A673 (cell line): ENCODE measurements at regions not wholly inside any gene's neighbourhood (a gene's known extent, or its start where the extent isn't known, plus 50 kb on each side); places are given as distances from the start of the nearest gene placed in this dataset.

Experiments
- BruUV-seq: library from RNA; stranded (reverse); fragments of 400-500 nt; replicated peaks from 2 replicates; lab custom pipeline; 2021; lab: Mats Ljungman, UMichigan
- CTCF ChIA-PET: fragments of 300-600 bp; sonication (Branson Sonifier 250); formaldehyde crosslinking; loops from one replicate; lab custom pipeline; 2022; ENCODE audit warnings: antibody characterized with exemption; lab: Charles Lee
- POLR2A ChIA-PET: fragments of 300-600 bp; sonication (Branson Sonifier 250); formaldehyde crosslinking; loops from one replicate; lab custom pipeline; 2022; ENCODE audit warnings: antibody characterized with exemption; ENCODE audit not compliant: low non-redundant PET; lab: Charles Lee
- DNase-seq: peaks from one replicate; pipeline ENCODE4 v3.0.0-alpha.2; 2015; ENCODE audit warnings: low spot score
- H3K27ac ChIP-seq: fragments of 200-600 bp; sonication (generic); 2 replicates; pipeline ENCODE4 v1.5.1; 2016; ENCODE audit warnings: mixed run types, low read depth, mild to moderate bottlenecking, mixed read lengths, antibody characterized with exemption, low read length; ENCODE audit not compliant: poor library complexity, severe bottlenecking
- H3K27me3 ChIP-seq: fragments of 200-600 bp; sonication (generic); replicated peaks from 2 replicates; pipeline ENCODE4 v1.6.1; 2017; ENCODE audit warnings: mixed run types, low read depth, mild to moderate bottlenecking, mixed read lengths, antibody characterized with exemption, low read length; ENCODE audit not compliant: insufficient read depth, poor library complexity
- H3K36me3 ChIP-seq: fragments of 200-600 bp; sonication (generic); 2 replicates; pipeline ENCODE4 v1.6.1; 2016; ENCODE audit warnings: mixed run types, mild to moderate bottlenecking, mixed read lengths, antibody characterized with exemption, low read length; ENCODE audit not compliant: insufficient read depth, poor library complexity, severe bottlenecking
- H3K4me1 ChIP-seq: fragments of 200-600 bp; sonication (generic); 2 replicates; pipeline ENCODE4 v1.6.1; 2017; ENCODE audit warnings: mixed run types, mild to moderate bottlenecking, mixed read lengths, antibody characterized with exemption, low read length; ENCODE audit not compliant: insufficient read depth, poor library complexity, severe bottlenecking
- H3K4me3 ChIP-seq: fragments of 200-600 bp; sonication (generic); 2 replicates; pipeline ENCODE4 v1.5.1; 2016; ENCODE audit warnings: low read depth, mixed run types, mild to moderate bottlenecking, mixed read lengths, low read length; ENCODE audit not compliant: poor library complexity, severe bottlenecking
- H3K9me3 ChIP-seq: fragments of 200-600 bp; sonication (generic); 2 replicates; pipeline ENCODE4 v1.6.1; 2016; ENCODE audit warnings: mixed run types, low read depth, mild to moderate bottlenecking, mixed read lengths, antibody characterized with exemption, low read length; ENCODE audit not compliant: poor library complexity, severe bottlenecking
- CTCF ChIP-seq: fragments of 300-800, 200-600 bp; sonication (generic); conservative IDR thresholded peaks from 2 replicates; pipeline ENCODE4 v1.5.1; 2017; ENCODE audit warnings: low read depth, mild to moderate bottlenecking, antibody characterized with exemption, low read length, moderate library complexity, mixed read lengths
- EZH2 ChIP-seq: fragments of 200-600 bp; sonication (generic); IDR thresholded peaks from 2 replicates; pipeline ENCODE4 v1.6.1; 2017; ENCODE audit warnings: borderline replicate concordance, low read depth, mild to moderate bottlenecking, mixed read lengths, antibody characterized with exemption, low read length; ENCODE audit not compliant: poor library complexity, severe bottlenecking
- intact Hi-C: fragments of 100-400 bp; cut with micrococcal nuclease; formaldehyde crosslinking; loops from one replicate; pipeline ENCODE4 v1.10.0; 2022; ENCODE audit not compliant: unreplicated experiment

GRCh38 chr5:155461304-155461703 lies 447.7 kb downstream of the KIF4B start:
- POLR2A ChIA-PET: no interaction called here
- no peaks in the 10 kb centered on the region for H3K9me3 ChIP-seq
- intact Hi-C loops: no loop called here
- H3K27me3 ChIP-seq: no peaks in the 10 kb centered on the region
- no peak for DNase-seq
- H3K27ac ChIP-seq: no peak overlapping the region
- H3K4me1 ChIP-seq: no peaks in the 10 kb centered on the region
- H3K36me3 ChIP-seq: no peaks in the 10 kb centered on the region
- CTCF ChIA-PET: no interaction called here
- no peak for TF ChIP-seq CTCF
- no peak for TF ChIP-seq EZH2
- BruUV-seq: no TSS peak
- no peak overlapping the region for H3K4me3 ChIP-seq

GRCh38 chr5:155466851-155467250 lies 453.3 kb downstream of the KIF4B start:
- Histone ChIP-seq H3K27ac (no peak overlapping the region), H3K4me3 (no peak overlapping the region), H3K9me3 (no peaks in the 10 kb centered on the region), H3K27me3 (no peaks in the 10 kb centered on the region), H3K4me1 (no peaks in the 10 kb centered on the region), H3K36me3 (no peaks in the 10 kb centered on the region)
- no TSS peak for BruUV-seq
- intact Hi-C loops: no loop called here
- no peak for TF ChIP-seq EZH2
- no peak for TF ChIP-seq CTCF
- DNase-seq: no peak
- ChIA-PET CTCF (no interaction called here), POLR2A (no interaction called here)

- no peaks in the 10 kb centered on the region for H3K27me3 ChIP-seq
- no peaks in the 10 kb centered on the region for H3K36me3 ChIP-seq
- no TSS peak for BruUV-seq
- no peaks in the 10 kb centered on the region for H3K4me1 ChIP-seq
- no peak overlapping the region for H3K27ac ChIP-seq
- no peak for DNase-seq
- H3K9me3 ChIP-seq: no peaks in the 10 kb centered on the region
- intact Hi-C loops: no loop called here
- CTCF ChIA-PET: no interaction called here
- no peak overlapping the region for H3K4me3 ChIP-seq
- no peak for TF ChIP-seq CTCF
- TF ChIP-seq EZH2: no peak
- POLR2A ChIA-PET: no interaction called here
Observed at GRCh38 chr5:155471027-155471426, 457.5 kb downstream of the KIF4B start.
